Coronary artery (tissue), 2 donors: ENCODE measurements at regions not wholly inside any gene's neighbourhood (a gene's known extent, or its start where the extent isn't known, plus 50 kb on each side); places are given as distances from the start of the nearest gene placed in this dataset.

Source experiments
- DNase-seq: peaks from one replicate; pipeline ENCODE4 v3.0.0-alpha.2; 2017; ENCODE audit warnings: low spot score
- H3K27ac ChIP-seq, 2 donors: fragments of 200-600 bp; sonication (generic); one replicate each; pipeline ENCODE4 v1.5.1; 2016 to 2019
- H3K4me3 ChIP-seq: fragments of 200-600 bp; sonication (generic); 2 replicates; pipeline ENCODE4 v1.5.1; 2016; ENCODE audit warnings: mild to moderate bottlenecking, moderate library complexity
- CTCF ChIP-seq: fragments of 200-600 bp; sonication (generic); IDR thresholded peaks from one replicate; pipeline ENCODE4 v1.5.1; 2019; ENCODE audit warnings: antibody characterized with exemption

GRCh38 chr2:20914771-20915170 lies 91.9 kb upstream of the LDAH start:
- DNase-seq, result no peak
- Histone ChIP-seq H3K4me3 (no peak overlapping the region), H3K27ac (no peak overlapping the region)
- TF ChIP-seq CTCF, result no peak

GRCh38 chr2:20914087-20914486 lies 91.2 kb upstream of the LDAH start:
- no peak for TF ChIP-seq CTCF
- no peak overlapping the region for H3K4me3 ChIP-seq
- DNase-seq, result no peak
- H3K27ac ChIP-seq, result no peak overlapping the region

DNA sequence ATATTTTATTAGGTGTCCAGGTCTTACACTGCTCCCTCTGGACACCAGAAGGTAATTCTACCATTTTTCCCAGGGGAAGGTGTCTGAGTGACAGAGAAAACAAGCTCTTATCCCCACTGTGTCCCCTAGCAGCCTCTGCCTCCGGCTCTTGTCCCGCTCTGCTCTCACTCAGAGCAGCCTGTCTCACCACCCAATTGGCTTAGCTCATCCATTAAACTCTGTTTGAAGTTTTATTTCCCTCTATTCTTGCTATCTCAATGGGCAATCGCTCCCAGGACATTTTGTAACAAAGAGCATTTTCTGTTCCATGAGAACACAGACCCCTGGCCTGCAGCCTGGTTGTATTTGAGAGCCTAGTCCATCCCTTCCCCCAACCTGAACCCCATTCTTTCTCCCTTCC lies 90.6 kb upstream of the LDAH start:
- Histone ChIP-seq H3K27ac (no peak overlapping the region), H3K4me3 (no peak overlapping the region)
- no peak for TF ChIP-seq CTCF
- no peak for DNase-seq

DNA sequence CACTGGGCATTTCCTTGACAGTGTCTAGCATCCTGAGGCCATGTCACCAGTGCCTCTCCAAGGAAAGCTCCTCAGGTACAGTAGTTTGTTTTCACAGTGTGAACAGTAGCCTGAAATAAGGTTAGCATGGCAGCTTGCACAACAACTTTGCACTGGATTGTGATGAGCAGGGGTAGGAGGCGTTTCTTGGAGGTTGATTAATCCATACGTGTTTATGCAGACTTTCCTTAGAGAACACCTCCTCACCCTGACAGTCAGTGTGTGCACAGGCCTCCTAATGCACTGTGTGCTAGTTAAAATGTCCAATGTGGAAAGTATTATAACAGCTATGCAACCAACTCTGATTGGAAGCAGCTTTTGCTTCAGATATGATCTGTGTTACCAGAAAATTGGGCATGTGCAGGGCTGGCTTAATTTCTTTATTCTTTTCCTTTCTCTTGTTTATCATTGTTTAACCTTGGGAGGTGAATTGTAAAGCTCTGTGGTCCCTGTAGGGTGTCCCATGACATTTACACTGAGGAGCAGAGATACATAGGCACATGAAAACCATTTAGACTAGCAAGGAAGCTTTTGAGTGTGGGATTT lies 77.2 kb upstream of the LDAH start:
- Histone ChIP-seq H3K4me3 (no peak overlapping the region), H3K27ac (no peak overlapping the region)
- no peak for TF ChIP-seq CTCF
- no peak for DNase-seq

- Histone ChIP-seq H3K4me3 (no peak overlapping the region), H3K27ac (no peak overlapping the region)
- DNase-seq, result no peak
- no peak for TF ChIP-seq CTCF
Observed at GRCh38 chr2:20897874-20898453, 75.1 kb upstream of the LDAH start.

- H3K4me3 ChIP-seq, result no peak overlapping the region
- H3K27ac ChIP-seq, result no peak overlapping the region
- no peak for DNase-seq
- no peak for TF ChIP-seq CTCF
Observed at GRCh38 chr2:20897047-20897446, 74.1 kb upstream of the LDAH start.

- Histone ChIP-seq H3K27ac (no peak overlapping the region), H3K4me3 (no peak overlapping the region)
- DNase-seq, result no peak
- no peak for TF ChIP-seq CTCF
Observed at GRCh38 chr2:20884829-20885228, 61.9 kb upstream of the LDAH start.
